Osteoblast (primary cell): ENCODE measurements at regions not wholly inside any gene's neighbourhood (a gene's known extent, or its start where the extent isn't known, plus 50 kb on each side); places are given as distances from the start of the nearest gene placed in this dataset.
A peak's percentile ranks its signal among the peaks of the same experiment; 100 is the strongest.

Source experiments
- DNase-seq: peaks from one replicate; pipeline ENCODE4 v3.0.0; 2011; ENCODE audit warnings: low spot score, mixed read lengths; ENCODE audit not compliant: insufficient read length; ENCODE audit errors: missing footprints
- H2AFZ ChIP-seq: 2 replicates; pipeline ENCODE4 v1.6.0; 2011; ENCODE audit warnings: mild to moderate bottlenecking, low read length
- H3K27ac ChIP-seq: 2 replicates; pipeline ENCODE4 v1.5.1; 2011; ENCODE audit warnings: mild to moderate bottlenecking, low read depth, low read length, moderate library complexity
- H3K27me3 ChIP-seq: 2 replicates; pipeline ENCODE4 v1.6.0; 2012; ENCODE audit warnings: mild to moderate bottlenecking, control low read depth, inconsistent platforms, low read length, moderate library complexity; ENCODE audit not compliant: insufficient read depth
- H3K36me3 ChIP-seq: 2 replicates; pipeline ENCODE4 v1.5.1; 2011; ENCODE audit warnings: mild to moderate bottlenecking, low read length, control low read depth, moderate library complexity; ENCODE audit not compliant: insufficient read depth
- H3K4me1 ChIP-seq: 2 replicates; pipeline ENCODE4 v1.5.1; 2011; ENCODE audit warnings: mild to moderate bottlenecking, low read length, control low read depth, moderate library complexity; ENCODE audit not compliant: insufficient read depth
- H3K4me2 ChIP-seq: 2 replicates; pipeline ENCODE4 v1.6.0; 2011; ENCODE audit warnings: mild to moderate bottlenecking, low read length; ENCODE audit not compliant: insufficient read depth
- H3K4me3 ChIP-seq: fragments of 200-600 bp; sonication (generic); 3 replicates; pipeline ENCODE4 v1.5.1; 2012; ENCODE audit warnings: mild to moderate bottlenecking, low read length, inconsistent platforms; ENCODE audit not compliant: insufficient read depth
- H3K79me2 ChIP-seq: 2 replicates; pipeline ENCODE4 v1.6.0; 2012; ENCODE audit warnings: mild to moderate bottlenecking, low read length, control low read depth, inconsistent platforms; ENCODE audit not compliant: insufficient read depth
- H3K9me3 ChIP-seq: 2 replicates; pipeline ENCODE4 v1.5.1; 2011; ENCODE audit warnings: low read depth, low read length, control low read depth
- H4K20me1 ChIP-seq: 2 replicates; pipeline ENCODE4 v1.6.0; 2012; ENCODE audit warnings: mild to moderate bottlenecking, low read length, control low read depth; ENCODE audit not compliant: insufficient read depth
- CTCF ChIP-seq: IDR thresholded peaks from 2 replicates; pipeline ENCODE4 v1.5.1; 2011; ENCODE audit warnings: mild to moderate bottlenecking, low read depth, low read length, moderate library complexity; ENCODE audit errors: extremely low read depth

GRCh38 chr1:55898181-55898580, 681.2 kb downstream of the PLPP3 start:
- Histone ChIP-seq H4K20me1 (no peaks in the 10 kb centered on the region), H3K4me2 (no peak overlapping the region), H3K27ac (peak overlapping the region; percentile 21), H3K27me3 (no peaks in the 10 kb centered on the region), H3K36me3 (no peaks in the 10 kb centered on the region), H2AFZ (no peak overlapping the region), H3K79me2 (no peaks in the 10 kb centered on the region), H3K4me1 (peaks cover 10% of the 10 kb centered on the region), H3K9me3 (no peaks in the 10 kb centered on the region), H3K4me3 (no peak overlapping the region)
- TF ChIP-seq CTCF, result no peak
- peak; percentile 45 for DNase-seq

- no peaks in the 10 kb centered on the region for H3K9me3 ChIP-seq
- H3K4me3 ChIP-seq, result no peak overlapping the region
- H3K27ac ChIP-seq, result no peak overlapping the region
- H3K79me2 ChIP-seq, result no peaks in the 10 kb centered on the region
- no peaks in the 10 kb centered on the region for H3K27me3 ChIP-seq
- H3K4me2 ChIP-seq, result no peak overlapping the region
- H3K4me1 ChIP-seq, result peaks cover 10% of the 10 kb centered on the region
- no peaks in the 10 kb centered on the region for H4K20me1 ChIP-seq
- no peak for TF ChIP-seq CTCF
- H2AFZ ChIP-seq, result no peak overlapping the region
- H3K36me3 ChIP-seq, result no peaks in the 10 kb centered on the region
- no peak for DNase-seq
These were observed 681.0 kb upstream of the USP24 start for GRCh38 chr1:55896210-55896609.

GRCh38 chr1:55894521-55894920, 679.4 kb upstream of the USP24 start:
- H3K27me3 ChIP-seq, result no peaks in the 10 kb centered on the region
- no peak for DNase-seq
- no peaks in the 10 kb centered on the region for H3K79me2 ChIP-seq
- H3K27ac ChIP-seq, result peak overlapping the region; percentile 43
- no peaks in the 10 kb centered on the region for H3K9me3 ChIP-seq
- no peaks in the 10 kb centered on the region for H3K36me3 ChIP-seq
- H3K4me2 ChIP-seq, result no peak overlapping the region
- H2AFZ ChIP-seq, result no peak overlapping the region
- no peak for TF ChIP-seq CTCF
- no peak overlapping the region for H3K4me3 ChIP-seq
- H4K20me1 ChIP-seq, result no peaks in the 10 kb centered on the region
- H3K4me1 ChIP-seq, result peaks cover 10% of the 10 kb centered on the region

GRCh38 chr1:55893155-55893554, 678.0 kb upstream of the USP24 start:
- H3K4me2 ChIP-seq, result no peak overlapping the region
- H3K27me3 ChIP-seq, result no peaks in the 10 kb centered on the region
- H3K4me3 ChIP-seq, result no peak overlapping the region
- no peak overlapping the region for H3K27ac ChIP-seq
- DNase-seq, result no peak
- no peaks in the 10 kb centered on the region for H3K36me3 ChIP-seq
- H4K20me1 ChIP-seq, result no peaks in the 10 kb centered on the region
- H3K4me1 ChIP-seq, result peaks cover 10% of the 10 kb centered on the region
- no peak overlapping the region for H2AFZ ChIP-seq
- no peaks in the 10 kb centered on the region for H3K79me2 ChIP-seq
- TF ChIP-seq CTCF, result peak; percentile 42
- H3K9me3 ChIP-seq, result no peaks in the 10 kb centered on the region
